ENCODE measurements at regions not wholly inside any gene's neighbourhood (a gene's known extent, or its start where the extent isn't known, plus 50 kb on each side); places are given as distances from the start of the nearest gene placed in this dataset.

DNA sequence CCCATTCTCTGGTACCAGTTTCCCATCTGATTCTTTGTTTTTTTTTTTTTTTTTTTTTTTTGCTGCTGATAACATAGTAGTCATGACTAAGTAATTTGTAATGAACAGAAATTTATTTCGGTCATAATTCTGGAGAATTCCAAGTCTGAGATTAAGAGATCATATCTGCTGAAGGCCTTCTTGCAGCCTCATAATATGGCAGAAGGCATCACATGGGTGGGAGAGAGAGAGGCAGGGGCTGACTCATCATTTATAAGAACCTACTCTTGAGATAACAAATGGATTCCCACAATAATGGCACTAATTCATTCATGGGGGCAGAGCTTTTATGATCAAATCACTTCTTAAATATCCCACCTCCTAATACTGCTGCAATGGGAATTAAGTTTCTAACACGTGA, 1034.3 kb downstream of the STIM2 start:
- intact Hi-C loops (cut with DNase I), result no loop called here
- Histone ChIP-seq H3K27me3 (no peaks in the 10 kb centered on the region), H3K27ac (replicated peaks in 1 of 4) (no peak overlapping the region), H3K4me3 (no peak overlapping the region), H3K9me3 (no peaks in the 10 kb centered on the region), H3K36me3 (no peaks in the 10 kb centered on the region), H3K4me1 (no peaks in the 10 kb centered on the region)
- no peak for DNase-seq (ENCODE audit: extremely low spot score)
- TF ChIP-seq POLR2AphosphoS5 (IDR thresholded peaks at IDR 0.05) (no peak), POLR2A (IDR thresholded peaks at IDR 0.05; ENCODE audit: low read depth) (no peak), EP300 (IDR thresholded peaks at IDR 0.05) (no peak)
- TF ChIP-seq, protein P1, sequence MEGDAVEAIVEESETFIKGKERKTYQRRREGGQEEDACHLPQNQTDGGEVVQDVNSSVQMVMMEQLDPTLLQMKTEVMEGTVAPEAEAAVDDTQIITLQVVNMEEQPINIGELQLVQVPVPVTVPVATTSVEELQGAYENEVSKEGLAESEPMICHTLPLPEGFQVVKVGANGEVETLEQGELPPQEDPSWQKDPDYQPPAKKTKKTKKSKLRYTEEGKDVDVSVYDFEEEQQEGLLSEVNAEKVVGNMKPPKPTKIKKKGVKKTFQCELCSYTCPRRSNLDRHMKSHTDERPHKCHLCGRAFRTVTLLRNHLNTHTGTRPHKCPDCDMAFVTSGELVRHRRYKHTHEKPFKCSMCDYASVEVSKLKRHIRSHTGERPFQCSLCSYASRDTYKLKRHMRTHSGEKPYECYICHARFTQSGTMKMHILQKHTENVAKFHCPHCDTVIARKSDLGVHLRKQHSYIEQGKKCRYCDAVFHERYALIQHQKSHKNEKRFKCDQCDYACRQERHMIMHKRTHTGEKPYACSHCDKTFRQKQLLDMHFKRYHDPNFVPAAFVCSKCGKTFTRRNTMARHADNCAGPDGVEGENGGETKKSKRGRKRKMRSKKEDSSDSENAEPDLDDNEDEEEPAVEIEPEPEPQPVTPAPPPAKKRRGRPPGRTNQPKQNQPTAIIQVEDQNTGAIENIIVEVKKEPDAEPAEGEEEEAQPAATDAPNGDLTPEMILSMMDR (IDR thresholded peaks at IDR 0.05), result no peak
- WGBS, result 84% methylated on average over 2 of the region's 2 CpGs

DNA sequence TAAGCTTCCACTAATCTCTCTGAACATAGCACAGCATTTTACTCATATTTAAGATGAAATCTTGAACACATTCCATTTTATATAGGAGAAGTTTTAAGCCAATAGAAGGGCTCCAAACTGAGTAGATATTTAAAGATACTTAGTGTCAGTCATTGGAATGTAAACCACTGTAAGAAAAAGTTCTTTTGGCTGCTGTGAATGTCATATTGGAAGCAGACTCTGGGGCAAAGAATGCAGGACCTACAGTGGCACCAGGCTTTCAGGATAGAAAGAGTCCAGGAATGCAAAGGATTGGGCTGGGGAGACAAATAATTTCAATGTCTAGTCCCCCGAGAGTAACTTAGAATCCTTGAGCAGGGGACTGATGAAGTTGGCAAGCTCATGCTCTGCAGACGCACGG, 1047.7 kb downstream of the STIM2 start:
- Histone ChIP-seq H3K27me3 (no peaks in the 10 kb centered on the region), H3K36me3 (no peaks in the 10 kb centered on the region), H3K4me1 (peaks cover 0 to 7% (median 0%) of the 10 kb centered on the region in 4 donors), H3K9me3 (no peaks in the 10 kb centered on the region), H3K27ac (replicated peaks in 1 of 4) (no peak overlapping the region), H3K4me3 (no peak overlapping the region)
- intact Hi-C loops (cut with DNase I), result no loop called here
- TF ChIP-seq POLR2AphosphoS5 (IDR thresholded peaks at IDR 0.05) (no peak), POLR2A (IDR thresholded peaks at IDR 0.05; ENCODE audit: low read depth) (no peak), EP300 (IDR thresholded peaks at IDR 0.05) (no peak)
- TF ChIP-seq, protein P1 (IDR thresholded peaks at IDR 0.05), result no peak
- 41% methylated on average over 3 of the region's 3 CpGs for WGBS
- DNase-seq (ENCODE audit: extremely low spot score), result no peak

DNA sequence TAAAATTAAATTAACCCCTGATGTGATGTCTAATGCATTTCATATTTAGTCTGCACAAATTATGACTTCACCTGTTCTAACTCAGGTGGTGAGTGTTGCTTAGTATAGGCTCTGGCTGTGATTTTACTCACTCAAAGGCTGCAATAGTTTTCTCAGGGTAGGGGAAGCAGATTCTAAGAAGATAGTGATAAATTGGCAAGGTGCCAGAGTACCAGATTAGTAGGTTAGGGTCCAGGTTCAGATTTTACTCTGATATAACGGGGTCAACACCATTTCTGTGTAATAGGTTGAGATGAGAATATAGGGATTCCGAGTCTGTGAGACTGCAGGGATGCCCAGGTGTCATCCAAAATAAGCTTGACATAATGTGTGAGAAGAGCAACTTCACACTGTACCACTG, 1049.6 kb downstream of the STIM2 start:
- intact Hi-C loops (cut with DNase I), result no loop called here
- peaks cover 0 to 7% (median 0%) of the 10 kb centered on the region in 4 donors for H3K4me1 ChIP-seq
- no peak overlapping the region for H3K4me3 ChIP-seq
- no peaks in the 10 kb centered on the region for H3K9me3 ChIP-seq
- no peak overlapping the region for H3K27ac ChIP-seq (replicated peaks in 1 of 4)
- DNase-seq (ENCODE audit: extremely low spot score), result no peak
- TF ChIP-seq, protein P1 (IDR thresholded peaks at IDR 0.05), result no peak
- TF ChIP-seq POLR2A (IDR thresholded peaks at IDR 0.05; ENCODE audit: low read depth), result no peak
- no peaks in the 10 kb centered on the region for H3K36me3 ChIP-seq
- no peaks in the 10 kb centered on the region for H3K27me3 ChIP-seq
- 19% methylated on average over 2 of the region's 2 CpGs for WGBS

DNA sequence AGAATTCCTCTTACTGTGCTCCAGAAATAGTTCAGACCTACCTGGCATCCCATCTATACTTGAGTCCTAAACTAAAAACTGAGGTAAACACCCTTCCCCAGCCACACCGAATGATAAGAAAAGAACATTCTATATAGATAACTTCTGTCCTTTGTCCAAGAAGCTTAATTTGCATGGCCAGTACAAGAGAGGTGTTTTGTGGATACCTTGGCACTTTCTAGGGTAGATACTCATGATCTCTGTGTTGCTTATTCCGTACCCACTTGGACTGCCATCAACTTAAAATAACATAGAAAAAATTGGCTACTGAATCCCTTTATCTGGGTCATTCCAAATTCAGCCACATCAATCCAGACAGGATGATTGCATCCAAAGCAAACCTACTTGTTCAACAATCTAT, 1050.4 kb downstream of the STIM2 start:
- WGBS, result 78% methylated on average over 2 of the region's 2 CpGs
- H3K27me3 ChIP-seq, result no peaks in the 10 kb centered on the region
- TF ChIP-seq POLR2A (IDR thresholded peaks at IDR 0.05; ENCODE audit: low read depth) (no peak), EP300 (IDR thresholded peaks at IDR 0.05) (no peak), POLR2AphosphoS5 (IDR thresholded peaks at IDR 0.05) (no peak)
- TF ChIP-seq, protein P1 (IDR thresholded peaks at IDR 0.05), result no peak
- H3K4me3 ChIP-seq, result no peak overlapping the region
- H3K4me1 ChIP-seq, result peaks cover 0 to 7% (median 0%) of the 10 kb centered on the region in 4 donors
- H3K9me3 ChIP-seq, result no peaks in the 10 kb centered on the region
- intact Hi-C loops (cut with DNase I), result no loop called here
- DNase-seq (ENCODE audit: extremely low spot score), result no peak
- no peaks in the 10 kb centered on the region for H3K36me3 ChIP-seq
- H3K27ac ChIP-seq (replicated peaks in 1 of 4), result no peak overlapping the region

DNA sequence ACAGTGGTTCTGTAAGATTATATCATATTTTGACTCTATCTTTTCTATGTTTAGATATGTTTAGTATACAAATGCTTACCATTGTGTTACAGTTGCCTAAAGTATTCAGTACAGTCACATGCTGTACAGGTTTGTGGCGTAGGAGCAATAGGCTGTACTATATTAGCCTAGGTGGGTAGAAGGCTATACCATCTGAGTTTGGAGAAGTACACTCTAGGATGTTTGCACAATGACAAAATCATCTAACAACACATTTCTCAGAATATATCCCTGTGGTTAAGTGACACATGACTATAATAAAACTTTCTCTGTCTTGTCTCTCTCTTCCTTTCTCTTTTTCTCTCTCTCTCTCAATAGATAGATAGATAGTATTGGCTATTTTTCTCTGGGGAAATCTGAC, 1053.1 kb downstream of the STIM2 start:
- H3K27me3 ChIP-seq, result no peaks in the 10 kb centered on the region
- H3K9me3 ChIP-seq, result no peaks in the 10 kb centered on the region
- intact Hi-C loops (cut with DNase I), result no loop called here
- no peak overlapping the region for H3K27ac ChIP-seq (replicated peaks in 1 of 4)
- peaks cover 0 to 1% (median 0%) of the 10 kb centered on the region in 4 donors for H3K4me1 ChIP-seq
- 93% methylated on average over 1 of the region's 1 CpG for WGBS
- no peak for DNase-seq (ENCODE audit: extremely low spot score)
- H3K36me3 ChIP-seq, result no peaks in the 10 kb centered on the region
- no peak overlapping the region for H3K4me3 ChIP-seq
- no peak for TF ChIP-seq POLR2A (IDR thresholded peaks at IDR 0.05; ENCODE audit: low read depth)
- TF ChIP-seq, protein P1 (IDR thresholded peaks at IDR 0.05), result no peak
- no peak for TF ChIP-seq EP300 (IDR thresholded peaks at IDR 0.05)
- TF ChIP-seq POLR2AphosphoS5 (IDR thresholded peaks at IDR 0.05), result no peak

Measured in esophagus muscularis mucosa (tissue), 4 donors.